ENCODE measurements at regions not wholly inside any gene's neighbourhood (a gene's known extent, or its start where the extent isn't known, plus 50 kb on each side); places are given as distances from the start of the nearest gene placed in this dataset.

DNA sequence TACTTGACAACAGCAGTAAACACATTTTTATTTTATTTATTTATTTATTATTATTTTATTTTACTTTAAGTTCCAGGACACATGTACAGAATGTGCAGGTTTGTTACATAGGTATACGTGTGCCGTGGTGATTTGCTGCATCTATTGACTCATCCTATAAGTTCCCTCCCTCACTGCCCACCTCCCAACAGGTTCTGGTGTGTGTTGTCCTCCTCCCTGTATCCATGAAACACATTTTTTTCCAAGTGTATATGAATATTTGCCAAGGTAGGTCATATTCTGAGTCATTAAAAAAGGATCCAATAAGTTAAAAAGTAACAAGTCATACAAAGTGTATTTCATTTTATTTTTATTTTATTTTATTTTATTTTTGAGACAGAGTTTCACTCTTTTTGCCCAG is 567.3 kb upstream of the KCNMB2 start:
- no peak for TF ChIP-seq CTCF (IDR thresholded peaks at IDR 0.05; ENCODE audit: low read depth, low read length, missing input control)
- TF ChIP-seq SP1 (IDR thresholded peaks at IDR 0.05) = no peak
- TF ChIP-seq, protein P1, sequence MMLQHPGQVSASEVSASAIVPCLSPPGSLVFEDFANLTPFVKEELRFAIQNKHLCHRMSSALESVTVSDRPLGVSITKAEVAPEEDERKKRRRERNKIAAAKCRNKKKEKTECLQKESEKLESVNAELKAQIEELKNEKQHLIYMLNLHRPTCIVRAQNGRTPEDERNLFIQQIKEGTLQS (IDR thresholded peaks at IDR 0.05) = no peak
